Ishikawa (cell line): ENCODE measurements at regions not wholly inside any gene's neighbourhood (a gene's known extent, or its start where the extent isn't known, plus 50 kb on each side); places are given as distances from the start of the nearest gene placed in this dataset.

Experiments
- CEBPB ChIP-seq: IDR thresholded peaks from 2 replicates; pipeline ENCODE4 v1.6.1; 2012
- CREB1 ChIP-seq: IDR thresholded peaks from 2 replicates; pipeline ENCODE4 v1.6.1; 2012; ENCODE audit warnings: low read depth
- EGR1 ChIP-seq: IDR thresholded peaks from 2 replicates; pipeline ENCODE4 v1.6.1; 2012
- EP300 ChIP-seq: IDR thresholded peaks from 2 replicates; pipeline ENCODE4 v1.6.1; 2012; ENCODE audit warnings: borderline replicate concordance
- FOXM1 ChIP-seq: IDR thresholded peaks from 2 replicates; pipeline ENCODE4 v1.6.1; 2012; ENCODE audit warnings: low read depth, borderline replicate concordance
- NFIC ChIP-seq: IDR thresholded peaks from 2 replicates; pipeline ENCODE4 v1.6.1; 2012
- RAD21 ChIP-seq: IDR thresholded peaks from 2 replicates; pipeline ENCODE4 v1.6.1; 2012; ENCODE audit warnings: low read depth
- TAF1 ChIP-seq: IDR thresholded peaks from 2 replicates; pipeline ENCODE4 v1.6.1; 2012; ENCODE audit warnings: low read depth, mild to moderate bottlenecking
- TCF12 ChIP-seq: IDR thresholded peaks from 2 replicates; pipeline ENCODE4 v1.6.1; 2012; ENCODE audit warnings: low read depth
- TEAD4 ChIP-seq: IDR thresholded peaks from 2 replicates; pipeline ENCODE4 v1.6.1; 2012
- USF1 ChIP-seq: IDR thresholded peaks from 2 replicates; pipeline ENCODE4 v1.6.1; 2012
- YY1 ChIP-seq: IDR thresholded peaks from 2 replicates; pipeline ENCODE4 v1.6.1; 2012; ENCODE audit warnings: low read depth
- ZBTB7A ChIP-seq: IDR thresholded peaks from 2 replicates; pipeline ENCODE4 v1.6.1; 2012; ENCODE audit warnings: low read depth
- TF ChIP-seq, protein P1 (sequence below): IDR thresholded peaks from 2 replicates; pipeline ENCODE4 v1.6.1; 2012
- TF ChIP-seq, protein P2 (sequence below): IDR thresholded peaks from 2 replicates; pipeline ENCODE4 v1.6.1; 2012; ENCODE audit warnings: low read depth, mild to moderate bottlenecking

DNA sequence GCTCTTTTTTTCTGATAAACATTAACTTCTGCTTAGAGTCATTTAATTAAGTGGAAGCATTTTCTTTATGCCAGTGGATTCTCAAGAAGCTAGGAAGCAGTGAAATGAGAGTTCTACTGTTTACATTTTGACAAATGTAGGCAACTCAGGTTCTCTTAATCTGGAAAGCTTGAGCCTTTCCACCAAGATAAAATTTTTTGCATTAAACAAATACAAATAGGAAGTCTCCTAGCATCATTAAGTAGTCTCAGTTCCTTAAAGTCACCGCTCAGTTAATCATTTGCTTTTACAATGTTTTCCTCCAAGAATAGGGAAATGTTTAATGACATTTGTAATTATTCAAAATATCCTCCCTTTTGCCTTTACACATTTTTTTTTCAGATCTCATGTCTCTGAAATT lies 290.4 kb upstream of the PDE4D start:
- TF ChIP-seq TEAD4: no peak
- no peak for TF ChIP-seq EGR1
- TF ChIP-seq, protein P1, sequence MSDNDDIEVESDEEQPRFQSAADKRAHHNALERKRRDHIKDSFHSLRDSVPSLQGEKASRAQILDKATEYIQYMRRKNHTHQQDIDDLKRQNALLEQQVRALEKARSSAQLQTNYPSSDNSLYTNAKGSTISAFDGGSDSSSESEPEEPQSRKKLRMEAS: no peak
- no peak for TF ChIP-seq TCF12
- TF ChIP-seq NFIC: no peak
- TF ChIP-seq YY1: no peak
- TF ChIP-seq CEBPB: no peak
- TF ChIP-seq USF1: no peak
- TF ChIP-seq ZBTB7A: no peak
- no peak for TF ChIP-seq EP300
- no peak for TF ChIP-seq FOXM1
- no peak for TF ChIP-seq TAF1
- no peak for TF ChIP-seq RAD21
- TF ChIP-seq, protein P2, sequence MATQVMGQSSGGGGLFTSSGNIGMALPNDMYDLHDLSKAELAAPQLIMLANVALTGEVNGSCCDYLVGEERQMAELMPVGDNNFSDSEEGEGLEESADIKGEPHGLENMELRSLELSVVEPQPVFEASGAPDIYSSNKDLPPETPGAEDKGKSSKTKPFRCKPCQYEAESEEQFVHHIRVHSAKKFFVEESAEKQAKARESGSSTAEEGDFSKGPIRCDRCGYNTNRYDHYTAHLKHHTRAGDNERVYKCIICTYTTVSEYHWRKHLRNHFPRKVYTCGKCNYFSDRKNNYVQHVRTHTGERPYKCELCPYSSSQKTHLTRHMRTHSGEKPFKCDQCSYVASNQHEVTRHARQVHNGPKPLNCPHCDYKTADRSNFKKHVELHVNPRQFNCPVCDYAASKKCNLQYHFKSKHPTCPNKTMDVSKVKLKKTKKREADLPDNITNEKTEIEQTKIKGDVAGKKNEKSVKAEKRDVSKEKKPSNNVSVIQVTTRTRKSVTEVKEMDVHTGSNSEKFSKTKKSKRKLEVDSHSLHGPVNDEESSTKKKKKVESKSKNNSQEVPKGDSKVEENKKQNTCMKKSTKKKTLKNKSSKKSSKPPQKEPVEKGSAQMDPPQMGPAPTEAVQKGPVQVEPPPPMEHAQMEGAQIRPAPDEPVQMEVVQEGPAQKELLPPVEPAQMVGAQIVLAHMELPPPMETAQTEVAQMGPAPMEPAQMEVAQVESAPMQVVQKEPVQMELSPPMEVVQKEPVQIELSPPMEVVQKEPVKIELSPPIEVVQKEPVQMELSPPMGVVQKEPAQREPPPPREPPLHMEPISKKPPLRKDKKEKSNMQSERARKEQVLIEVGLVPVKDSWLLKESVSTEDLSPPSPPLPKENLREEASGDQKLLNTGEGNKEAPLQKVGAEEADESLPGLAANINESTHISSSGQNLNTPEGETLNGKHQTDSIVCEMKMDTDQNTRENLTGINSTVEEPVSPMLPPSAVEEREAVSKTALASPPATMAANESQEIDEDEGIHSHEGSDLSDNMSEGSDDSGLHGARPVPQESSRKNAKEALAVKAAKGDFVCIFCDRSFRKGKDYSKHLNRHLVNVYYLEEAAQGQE: no peak
- TF ChIP-seq CREB1: no peak

DNA sequence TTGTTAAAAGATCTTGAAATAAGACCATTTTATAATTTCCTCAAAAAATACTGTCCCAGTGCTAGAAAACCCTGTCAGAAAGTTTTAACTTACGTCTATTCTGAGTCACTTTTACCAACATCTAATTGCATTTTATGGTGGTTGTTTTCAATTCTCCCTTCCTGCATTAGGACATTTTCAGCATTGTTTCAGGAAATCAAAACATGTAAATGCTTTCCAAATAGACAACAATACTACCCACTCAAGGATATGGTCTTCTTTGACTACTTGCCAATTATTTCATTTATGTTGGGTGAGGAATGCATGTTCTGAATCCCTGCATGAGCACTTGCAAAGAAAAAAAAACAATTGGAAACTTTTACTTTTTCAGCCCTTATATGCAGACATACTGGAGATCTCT lies 284.6 kb upstream of the PDE4D start:
- no peak for TF ChIP-seq ZBTB7A
- no peak for TF ChIP-seq FOXM1
- no peak for TF ChIP-seq USF1
- TF ChIP-seq EP300: no peak
- no peak for TF ChIP-seq NFIC
- TF ChIP-seq, protein P2: no peak
- no peak for TF ChIP-seq YY1
- no peak for TF ChIP-seq RAD21
- TF ChIP-seq CEBPB: no peak
- no peak for TF ChIP-seq TAF1

DNA sequence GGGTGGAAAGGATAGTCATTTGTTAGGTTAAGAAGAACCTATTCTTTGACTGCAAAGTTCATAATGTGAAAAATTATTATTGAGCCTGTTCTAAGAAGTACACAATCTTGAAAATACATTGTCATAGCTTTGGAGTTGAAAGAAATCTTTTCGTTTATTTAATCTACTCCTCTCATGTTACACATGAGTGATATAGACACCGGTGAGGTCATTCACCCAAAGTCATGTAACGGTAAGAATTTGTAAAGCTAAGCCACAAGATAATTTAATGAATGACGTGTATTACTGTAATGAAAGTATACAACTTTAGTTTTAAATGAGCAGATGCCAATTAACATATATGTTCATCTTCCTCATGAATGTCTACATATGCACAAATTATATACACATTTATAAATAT lies 284.1 kb upstream of the PDE4D start:
- no peak for TF ChIP-seq TCF12
- TF ChIP-seq, protein P2: no peak

GRCh38 chr5:60173667-60174066 lies 280.1 kb upstream of the PDE4D start:
- TF ChIP-seq TAF1 (no peak), ZBTB7A (no peak), YY1 (no peak), RAD21 (no peak), TEAD4 (no peak), EGR1 (no peak), TCF12 (no peak), USF1 (no peak), CREB1 (no peak), EP300 (no peak), CEBPB (no peak), FOXM1 (no peak), NFIC (no peak)
- TF ChIP-seq, protein P2: no peak
- TF ChIP-seq, protein P1: no peak
